ENCODE measurements at regions not wholly inside any gene's neighbourhood (a gene's known extent, or its start where the extent isn't known, plus 50 kb on each side); places are given as distances from the start of the nearest gene placed in this dataset.

GRCh38 chr4:19523964-19524363, 727.7 kb upstream of the SLIT2 start:
- Histone ChIP-seq H3K9me3 (no peaks in the 10 kb centered on the region), H3K27ac (no peak overlapping the region), H3K4me1 (no peaks in the 10 kb centered on the region), H3K36me3 (ENCODE audit: low read depth, missing control alignments) (no peaks in the 10 kb centered on the region), H3K27me3 (no peaks in the 10 kb centered on the region), H3K4me3 (no peak overlapping the region)
- 90 to 98% methylated on average over 2 of the region's 2 CpGs for WGBS, 2 donors
- TF ChIP-seq CTCF (IDR thresholded peaks at IDR 0.05) = no peak
- TF ChIP-seq POLR2A (IDR thresholded peaks at IDR 0.05) = no peak
- intact Hi-C loops (cut with DNase I; ENCODE audit: low total_unique reads) = no loop called here
- DNase-seq = no peak

GRCh38 chr4:19522966-19523365, 728.7 kb upstream of the SLIT2 start:
- intact Hi-C loops (cut with DNase I; ENCODE audit: low total_unique reads) = no loop called here
- H3K36me3 ChIP-seq (ENCODE audit: low read depth, missing control alignments) = no peaks in the 10 kb centered on the region
- TF ChIP-seq POLR2A (IDR thresholded peaks at IDR 0.05) (no peak), CTCF (IDR thresholded peaks at IDR 0.05) (no peak)
- DNase-seq = no peak
- no peaks in the 10 kb centered on the region for H3K9me3 ChIP-seq
- H3K27me3 ChIP-seq = no peaks in the 10 kb centered on the region
- WGBS, 2 donors = 87 to 91% methylated on average over 3 of the region's 3 CpGs
- H3K4me3 ChIP-seq = no peak overlapping the region
- no peaks in the 10 kb centered on the region for H3K4me1 ChIP-seq
- H3K27ac ChIP-seq = no peak overlapping the region

GRCh38 chr4:19520939-19521520, 730.7 kb upstream of the SLIT2 start:
- H3K9me3 ChIP-seq = no peaks in the 10 kb centered on the region
- H3K27ac ChIP-seq = no peak overlapping the region
- DNase-seq = no peak
- no peak overlapping the region for H3K4me3 ChIP-seq
- WGBS, 2 donors = 38 to 57% methylated on average over 7 of the region's 7 CpGs
- no peaks in the 10 kb centered on the region for H3K27me3 ChIP-seq
- H3K4me1 ChIP-seq = no peaks in the 10 kb centered on the region
- intact Hi-C loops (cut with DNase I; ENCODE audit: low total_unique reads) = no loop called here
- TF ChIP-seq POLR2A (IDR thresholded peaks at IDR 0.05) = no peak
- TF ChIP-seq CTCF (IDR thresholded peaks at IDR 0.05) = no peak
- no peaks in the 10 kb centered on the region for H3K36me3 ChIP-seq (ENCODE audit: low read depth, missing control alignments)

GRCh38 chr4:19514276-19515070, 737.2 kb upstream of the SLIT2 start:
- no peaks in the 10 kb centered on the region for H3K27me3 ChIP-seq
- no peak overlapping the region for H3K27ac ChIP-seq
- intact Hi-C loops (cut with DNase I; ENCODE audit: low total_unique reads) = no loop called here
- H3K9me3 ChIP-seq = no peaks in the 10 kb centered on the region
- no peaks in the 10 kb centered on the region for H3K36me3 ChIP-seq (ENCODE audit: low read depth, missing control alignments)
- no peak overlapping the region for H3K4me3 ChIP-seq
- DNase-seq = no peak
- TF ChIP-seq POLR2A (IDR thresholded peaks at IDR 0.05) (no peak), CTCF (IDR thresholded peaks at IDR 0.05) (no peak)
- no peaks in the 10 kb centered on the region for H3K4me1 ChIP-seq
- WGBS, 2 donors = 44 to 97% methylated on average over 1 of the region's 1 CpG

GRCh38 chr4:19512086-19512485, 739.6 kb upstream of the SLIT2 start:
- H3K27ac ChIP-seq = no peak overlapping the region
- H3K27me3 ChIP-seq = no peaks in the 10 kb centered on the region
- TF ChIP-seq POLR2A (IDR thresholded peaks at IDR 0.05) (no peak), CTCF (IDR thresholded peaks at IDR 0.05) (no peak)
- no peaks in the 10 kb centered on the region for H3K4me1 ChIP-seq
- DNase-seq = no peak
- no peaks in the 10 kb centered on the region for H3K9me3 ChIP-seq
- H3K36me3 ChIP-seq (ENCODE audit: low read depth, missing control alignments) = no peaks in the 10 kb centered on the region
- no peak overlapping the region for H3K4me3 ChIP-seq
- WGBS, 2 donors = 50 to 67% methylated on average over 1 of the region's 1 CpG
- intact Hi-C loops (cut with DNase I; ENCODE audit: low total_unique reads) = no loop called here

All from testis (tissue), 2 donors.